HL-60 (cell line): ENCODE measurements at regions not wholly inside any gene's neighbourhood (a gene's known extent, or its start where the extent isn't known, plus 50 kb on each side); places are given as distances from the start of the nearest gene placed in this dataset.

ENCODE experiments used
- DNase-seq, 2 experiments: peaks; one replicate each; pipeline ENCODE4 v3.0.0-alpha.2; 2010 to 2020; ENCODE audit warnings: low read depth in 1 of 2, low spot score in 1 of 2
- H3K27ac ChIP-seq: fragments of 250-450 bp; sonication (Bioruptor Pico); replicated peaks from 2 replicates; pipeline ENCODE4 v1.5.1; 2020; ENCODE audit warnings: mild to moderate bottlenecking, moderate library complexity
- H3K27me3 ChIP-seq: fragments of 250-450 bp; sonication (Bioruptor Pico); 2 replicates; pipeline ENCODE4 v1.5.1; 2021; ENCODE audit warnings: mild to moderate bottlenecking, moderate library complexity; ENCODE audit not compliant: insufficient read depth, poor library complexity, severe bottlenecking
- H3K4me3 ChIP-seq: replicated peaks from 2 replicates; pipeline ENCODE4 v1.5.1; 2011; ENCODE audit warnings: mild to moderate bottlenecking, control low read depth, low read length; ENCODE audit not compliant: insufficient read depth
- CTCF ChIP-seq: IDR thresholded peaks from one replicate; pipeline ENCODE4 v1.5.1; 2011; ENCODE audit warnings: low read length, control low read depth, inconsistent platforms; ENCODE audit not compliant: insufficient read depth
- GABPA ChIP-seq: IDR thresholded peaks from 2 replicates; pipeline ENCODE4 v1.6.1; 2012; ENCODE audit warnings: low read depth
- POLR2AphosphoS5 ChIP-seq: IDR thresholded peaks from 2 replicates; pipeline ENCODE4 v1.6.1; 2012; ENCODE audit warnings: low read depth
- SPI1 ChIP-seq: IDR thresholded peaks from 2 replicates; pipeline ENCODE4 v1.6.1; 2012; ENCODE audit warnings: low read depth, mild to moderate bottlenecking, borderline replicate concordance
- TF ChIP-seq, protein P1 (sequence below): IDR thresholded peaks from 2 replicates; pipeline ENCODE4 v1.6.1; 2012; ENCODE audit warnings: low read depth; ENCODE audit not compliant: insufficient replicate concordance

- H3K27me3 ChIP-seq: no peaks in the 10 kb centered on the region
- no peak overlapping the region for H3K27ac ChIP-seq
- no peak for DNase-seq
- no peak overlapping the region for H3K4me3 ChIP-seq
- TF ChIP-seq, protein P1, sequence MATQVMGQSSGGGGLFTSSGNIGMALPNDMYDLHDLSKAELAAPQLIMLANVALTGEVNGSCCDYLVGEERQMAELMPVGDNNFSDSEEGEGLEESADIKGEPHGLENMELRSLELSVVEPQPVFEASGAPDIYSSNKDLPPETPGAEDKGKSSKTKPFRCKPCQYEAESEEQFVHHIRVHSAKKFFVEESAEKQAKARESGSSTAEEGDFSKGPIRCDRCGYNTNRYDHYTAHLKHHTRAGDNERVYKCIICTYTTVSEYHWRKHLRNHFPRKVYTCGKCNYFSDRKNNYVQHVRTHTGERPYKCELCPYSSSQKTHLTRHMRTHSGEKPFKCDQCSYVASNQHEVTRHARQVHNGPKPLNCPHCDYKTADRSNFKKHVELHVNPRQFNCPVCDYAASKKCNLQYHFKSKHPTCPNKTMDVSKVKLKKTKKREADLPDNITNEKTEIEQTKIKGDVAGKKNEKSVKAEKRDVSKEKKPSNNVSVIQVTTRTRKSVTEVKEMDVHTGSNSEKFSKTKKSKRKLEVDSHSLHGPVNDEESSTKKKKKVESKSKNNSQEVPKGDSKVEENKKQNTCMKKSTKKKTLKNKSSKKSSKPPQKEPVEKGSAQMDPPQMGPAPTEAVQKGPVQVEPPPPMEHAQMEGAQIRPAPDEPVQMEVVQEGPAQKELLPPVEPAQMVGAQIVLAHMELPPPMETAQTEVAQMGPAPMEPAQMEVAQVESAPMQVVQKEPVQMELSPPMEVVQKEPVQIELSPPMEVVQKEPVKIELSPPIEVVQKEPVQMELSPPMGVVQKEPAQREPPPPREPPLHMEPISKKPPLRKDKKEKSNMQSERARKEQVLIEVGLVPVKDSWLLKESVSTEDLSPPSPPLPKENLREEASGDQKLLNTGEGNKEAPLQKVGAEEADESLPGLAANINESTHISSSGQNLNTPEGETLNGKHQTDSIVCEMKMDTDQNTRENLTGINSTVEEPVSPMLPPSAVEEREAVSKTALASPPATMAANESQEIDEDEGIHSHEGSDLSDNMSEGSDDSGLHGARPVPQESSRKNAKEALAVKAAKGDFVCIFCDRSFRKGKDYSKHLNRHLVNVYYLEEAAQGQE: no peak
These were observed 256.5 kb downstream of the USP25 start for GRCh38 chr21:15986277-15986676.

DNA sequence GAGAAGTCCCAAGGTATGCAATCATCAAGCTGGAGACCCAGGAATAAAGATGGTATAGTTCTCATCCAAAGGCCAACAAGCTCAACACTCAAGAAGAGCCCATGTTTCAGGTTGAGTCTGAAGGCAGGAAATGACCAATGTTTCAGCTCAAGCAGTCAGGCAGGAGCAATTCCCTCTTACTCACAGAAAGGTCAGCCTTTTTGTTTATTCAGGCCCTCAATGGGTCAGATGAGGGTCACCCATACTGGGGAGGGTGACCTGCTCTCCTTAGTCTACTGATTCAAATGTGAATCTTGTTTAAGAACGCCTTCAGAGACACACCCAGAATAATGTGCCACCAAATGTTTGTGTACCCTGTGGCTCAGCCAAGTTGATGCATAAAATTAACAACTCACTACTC lies 262.4 kb downstream of the USP25 start:
- TF ChIP-seq, protein P1: no peak
- no peak for TF ChIP-seq SPI1
- TF ChIP-seq GABPA: no peak
- no peak overlapping the region for H3K4me3 ChIP-seq
- no peak for DNase-seq
- no peak overlapping the region for H3K27ac ChIP-seq
- H3K27me3 ChIP-seq: no peaks in the 10 kb centered on the region

DNA sequence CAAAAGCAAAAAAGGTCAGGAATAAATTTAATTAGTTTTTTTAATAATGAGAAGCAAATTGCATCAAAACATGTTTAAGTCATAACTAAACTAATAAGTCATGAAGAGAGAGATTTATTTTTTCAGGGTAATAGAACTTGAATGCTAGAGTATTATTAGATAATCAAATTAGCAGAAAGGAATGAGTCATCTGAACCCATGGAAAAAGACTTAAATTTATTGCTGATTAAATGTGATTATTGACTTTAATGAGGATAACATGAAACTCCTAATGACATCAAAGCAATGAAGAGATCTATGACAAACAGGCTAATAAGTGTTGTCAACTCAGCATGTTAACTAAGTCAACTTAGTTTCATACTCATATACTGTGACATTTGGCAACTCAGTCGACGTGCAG lies 264.2 kb downstream of the USP25 start:
- no peak overlapping the region for H3K4me3 ChIP-seq
- DNase-seq: no peak
- TF ChIP-seq, protein P1: no peak
- TF ChIP-seq SPI1 (no peak), POLR2AphosphoS5 (no peak), CTCF (no peak), GABPA (no peak)
- H3K27me3 ChIP-seq: no peaks in the 10 kb centered on the region
- H3K27ac ChIP-seq: no peak overlapping the region

GRCh38 chr21:15999741-16000140 lies 270.0 kb downstream of the USP25 start:
- H3K27ac ChIP-seq: no peak overlapping the region
- H3K4me3 ChIP-seq: no peak overlapping the region
- no peak for TF ChIP-seq SPI1
- no peak for TF ChIP-seq POLR2AphosphoS5
- no peaks in the 10 kb centered on the region for H3K27me3 ChIP-seq
- DNase-seq: no peak
